HepG2 (cell line): ENCODE measurements at regions not wholly inside any gene's neighbourhood (a gene's known extent, or its start where the extent isn't known, plus 50 kb on each side); places are given as distances from the start of the nearest gene placed in this dataset.

Experiments used
- CHD2 ChIP-seq: IDR thresholded peaks from 2 replicates; pipeline ENCODE4 v1.6.1; 2011; ENCODE audit warnings: low read depth, low read length, improper control_type of control experiment
- DNMT3B ChIP-seq: conservative IDR thresholded peaks from 2 replicates; pipeline ENCODE4 v1.6.1; 2016; ENCODE audit warnings: missing biosample characterization, control low read depth
- ELF4 ChIP-seq: sonication (generic); formaldehyde crosslinking; IDR thresholded peaks from 2 replicates; pipeline ENCODE4 v1.5.0; 2020; ENCODE audit warnings: missing genetic modification reagents, mild to moderate bottlenecking, moderate library complexity, borderline replicate concordance
- JARID2 ChIP-seq: sonication (generic); formaldehyde crosslinking; IDR thresholded peaks from 2 replicates; pipeline ENCODE4 v1.8.1; 2023; ENCODE audit warnings: missing genetic modification reagents, inconsistent platforms; ENCODE audit not compliant: insufficient replicate concordance
- NR1H2 ChIP-seq: sonication (generic); formaldehyde crosslinking; IDR thresholded peaks from 2 replicates; pipeline ENCODE4 v1.8.1; 2022; ENCODE audit warnings: low read depth, missing genetic modification reagents, borderline replicate concordance
- NR2F2 ChIP-seq: IDR thresholded peaks from 2 replicates; pipeline ENCODE4 v1.6.1; 2012; ENCODE audit warnings: low read depth, inconsistent platforms, borderline replicate concordance
- NR2F6 ChIP-seq, 2 experiments: IDR thresholded peaks; 2 replicates each; pipeline ENCODE4 v1.6.1; 2016; ENCODE audit warnings: antibody characterized with exemption in 1 of 2, mild to moderate bottlenecking in 1 of 2
- PRMT3 ChIP-seq: sonication (generic); formaldehyde crosslinking; IDR thresholded peaks from 2 replicates; pipeline ENCODE4 v1.8.1; 2022; ENCODE audit warnings: low read depth, mild to moderate bottlenecking, moderate library complexity, missing genetic modification reagents, borderline replicate concordance
- RCOR2 ChIP-seq: IDR thresholded peaks from 2 replicates; pipeline ENCODE4 v1.6.1; 2016; ENCODE audit warnings: missing biosample characterization, missing genetic modification reagents
- SIX1 ChIP-seq: sonication (generic); formaldehyde crosslinking; IDR thresholded peaks from 2 replicates; pipeline ENCODE4 v1.4.0; 2020; ENCODE audit warnings: missing genetic modification reagents, borderline replicate concordance
- SMC3 ChIP-seq: IDR thresholded peaks from 2 replicates; pipeline ENCODE4 v1.6.1; 2011; ENCODE audit warnings: low read length, improper control_type of control experiment
- TGIF2 ChIP-seq: IDR thresholded peaks from 2 replicates; pipeline ENCODE4 v1.6.1; 2016; ENCODE audit warnings: control low read depth, missing compliant biosample characterization
- TRAFD1 ChIP-seq: sonication (generic); formaldehyde crosslinking; IDR thresholded peaks from 2 replicates; pipeline ENCODE4 v1.5.1; 2020; ENCODE audit warnings: missing genetic modification reagents, mild to moderate bottlenecking, borderline replicate concordance
- ZNF337 ChIP-seq: sonication (generic); formaldehyde crosslinking; IDR thresholded peaks from 2 replicates; pipeline ENCODE4 v1.5.1; 2020; ENCODE audit warnings: missing genetic modification reagents, low read depth, mild to moderate bottlenecking, borderline replicate concordance
- ZNF556 ChIP-seq: sonication (generic); formaldehyde crosslinking; IDR thresholded peaks from 2 replicates; pipeline ENCODE4 v1.4.0; 2020; ENCODE audit warnings: mild to moderate bottlenecking, missing genetic modification reagents, borderline replicate concordance
- ZNF558 ChIP-seq: sonication (generic); formaldehyde crosslinking; IDR thresholded peaks from 2 replicates; pipeline ENCODE4 v1.9.0; 2022; ENCODE audit warnings: mild to moderate bottlenecking, missing genetic modification reagents, borderline replicate concordance
- ZNF788 ChIP-seq: sonication (generic); formaldehyde crosslinking; IDR thresholded peaks from 2 replicates; pipeline ENCODE4 v1.5.0; 2020; ENCODE audit warnings: mild to moderate bottlenecking, missing genetic modification reagents, borderline replicate concordance
- ZSCAN20 ChIP-seq: sonication (generic); formaldehyde crosslinking; IDR thresholded peaks from 2 replicates; pipeline ENCODE4 v1.4.0; 2020; ENCODE audit warnings: missing genetic modification reagents, mild to moderate bottlenecking, borderline replicate concordance
- ZSCAN9 ChIP-seq: IDR thresholded peaks from 2 replicates; pipeline ENCODE4 v1.6.1; 2016; ENCODE audit warnings: borderline replicate concordance
- TF ChIP-seq, protein P1 (sequence below): sonication (generic); formaldehyde crosslinking; IDR thresholded peaks from 2 replicates; pipeline ENCODE4 v1.9.0; 2021; ENCODE audit warnings: missing genetic modification reagents, mild to moderate bottlenecking, borderline replicate concordance
- TF ChIP-seq, protein P2 (sequence below): sonication (generic); formaldehyde crosslinking; IDR thresholded peaks from 2 replicates; pipeline ENCODE4 v1.5.0; 2020; ENCODE audit warnings: mild to moderate bottlenecking, missing genetic modification reagents
- TF ChIP-seq, protein P3 (sequence below): IDR thresholded peaks from 2 replicates; pipeline ENCODE4 v1.6.1; 2016; ENCODE audit warnings: control low read depth
- TF ChIP-seq, protein P4 (sequence below): sonication (generic); formaldehyde crosslinking; IDR thresholded peaks from 2 replicates; pipeline ENCODE4 v1.5.1; 2020; ENCODE audit warnings: missing genetic modification reagents, mild to moderate bottlenecking, borderline replicate concordance

- TF ChIP-seq NR1H2 (CRISPR knock-in tag) (no peak), NR2F2 (peak; percentile 80), ZNF788 (CRISPR knock-in tag) (peak; percentile 24; the same call in 1 of the 2 replicates), ZNF556 (CRISPR knock-in tag) (0 out of 2 replicates have a peak, but pooled peaks have one; percentile 34), CHD2 (no peak), ZNF337 (CRISPR knock-in tag) (no peak), ZSCAN20 (CRISPR knock-in tag) (no peak), ELF4 (CRISPR knock-in tag) (no peak), NR2F6 (IDR thresholded peaks at IDR 0.05) (peak; percentile 93), NR2F6 (CRISPR knock-in tag; IDR thresholded peaks at IDR 0.05) (peak; percentile 96), RCOR2 (CRISPR knock-in tag) (peak; percentile 97), ZSCAN9 (CRISPR knock-in tag) (peak; percentile 50; the same call in 1 of the 2 replicates), TGIF2 (CRISPR knock-in tag) (no peak), JARID2 (no peak), TRAFD1 (CRISPR knock-in tag) (no peak), DNMT3B (CRISPR knock-in tag) (0 out of 2 replicates have a peak, but pooled peaks have one; percentile 26), SMC3 (0 out of 2 replicates have a peak, but pooled peaks have one; percentile 15), SIX1 (CRISPR knock-in tag) (peak; percentile 82), ZNF558 (CRISPR knock-in tag) (no peak), PRMT3 (CRISPR knock-in tag) (no peak)
- TF ChIP-seq, protein P1, sequence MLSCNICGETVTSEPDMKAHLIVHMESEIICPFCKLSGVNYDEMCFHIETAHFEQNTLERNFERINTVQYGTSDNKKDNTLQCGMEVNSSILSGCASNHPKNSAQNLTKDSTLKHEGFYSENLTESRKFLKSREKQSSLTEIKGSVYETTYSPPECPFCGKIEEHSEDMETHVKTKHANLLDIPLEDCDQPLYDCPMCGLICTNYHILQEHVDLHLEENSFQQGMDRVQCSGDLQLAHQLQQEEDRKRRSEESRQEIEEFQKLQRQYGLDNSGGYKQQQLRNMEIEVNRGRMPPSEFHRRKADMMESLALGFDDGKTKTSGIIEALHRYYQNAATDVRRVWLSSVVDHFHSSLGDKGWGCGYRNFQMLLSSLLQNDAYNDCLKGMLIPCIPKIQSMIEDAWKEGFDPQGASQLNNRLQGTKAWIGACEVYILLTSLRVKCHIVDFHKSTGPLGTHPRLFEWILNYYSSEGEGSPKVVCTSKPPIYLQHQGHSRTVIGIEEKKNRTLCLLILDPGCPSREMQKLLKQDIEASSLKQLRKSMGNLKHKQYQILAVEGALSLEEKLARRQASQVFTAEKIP (CRISPR knock-in tag), result no peak
- TF ChIP-seq, protein P2, sequence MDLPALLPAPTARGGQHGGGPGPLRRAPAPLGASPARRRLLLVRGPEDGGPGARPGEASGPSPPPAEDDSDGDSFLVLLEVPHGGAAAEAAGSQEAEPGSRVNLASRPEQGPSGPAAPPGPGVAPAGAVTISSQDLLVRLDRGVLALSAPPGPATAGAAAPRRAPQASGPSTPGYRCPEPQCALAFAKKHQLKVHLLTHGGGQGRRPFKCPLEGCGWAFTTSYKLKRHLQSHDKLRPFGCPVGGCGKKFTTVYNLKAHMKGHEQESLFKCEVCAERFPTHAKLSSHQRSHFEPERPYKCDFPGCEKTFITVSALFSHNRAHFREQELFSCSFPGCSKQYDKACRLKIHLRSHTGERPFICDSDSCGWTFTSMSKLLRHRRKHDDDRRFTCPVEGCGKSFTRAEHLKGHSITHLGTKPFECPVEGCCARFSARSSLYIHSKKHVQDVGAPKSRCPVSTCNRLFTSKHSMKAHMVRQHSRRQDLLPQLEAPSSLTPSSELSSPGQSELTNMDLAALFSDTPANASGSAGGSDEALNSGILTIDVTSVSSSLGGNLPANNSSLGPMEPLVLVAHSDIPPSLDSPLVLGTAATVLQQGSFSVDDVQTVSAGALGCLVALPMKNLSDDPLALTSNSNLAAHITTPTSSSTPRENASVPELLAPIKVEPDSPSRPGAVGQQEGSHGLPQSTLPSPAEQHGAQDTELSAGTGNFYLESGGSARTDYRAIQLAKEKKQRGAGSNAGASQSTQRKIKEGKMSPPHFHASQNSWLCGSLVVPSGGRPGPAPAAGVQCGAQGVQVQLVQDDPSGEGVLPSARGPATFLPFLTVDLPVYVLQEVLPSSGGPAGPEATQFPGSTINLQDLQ, result no peak
- TF ChIP-seq, protein P3, sequence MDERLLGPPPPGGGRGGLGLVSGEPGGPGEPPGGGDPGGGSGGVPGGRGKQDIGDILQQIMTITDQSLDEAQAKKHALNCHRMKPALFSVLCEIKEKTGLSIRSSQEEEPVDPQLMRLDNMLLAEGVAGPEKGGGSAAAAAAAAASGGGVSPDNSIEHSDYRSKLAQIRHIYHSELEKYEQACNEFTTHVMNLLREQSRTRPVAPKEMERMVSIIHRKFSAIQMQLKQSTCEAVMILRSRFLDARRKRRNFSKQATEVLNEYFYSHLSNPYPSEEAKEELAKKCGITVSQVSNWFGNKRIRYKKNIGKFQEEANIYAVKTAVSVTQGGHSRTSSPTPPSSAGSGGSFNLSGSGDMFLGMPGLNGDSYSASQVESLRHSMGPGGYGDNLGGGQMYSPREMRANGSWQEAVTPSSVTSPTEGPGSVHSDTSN, result no peak
- TF ChIP-seq, protein P4, sequence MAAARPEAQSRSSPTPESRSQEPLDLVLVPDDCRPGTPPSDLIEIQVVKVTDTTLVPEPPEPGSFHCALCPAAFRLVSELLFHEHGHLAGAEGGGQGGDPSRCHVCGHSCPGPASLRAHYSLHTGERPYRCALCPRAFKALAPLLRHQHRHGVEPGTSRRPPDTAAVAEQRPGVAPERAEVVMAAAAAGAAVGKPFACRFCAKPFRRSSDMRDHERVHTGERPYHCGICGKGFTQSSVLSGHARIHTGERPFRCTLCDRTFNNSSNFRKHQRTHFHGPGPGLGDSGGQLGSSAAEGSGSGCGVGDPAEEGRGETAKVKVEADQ (CRISPR knock-in tag), result no peak
Measured at GRCh38 chr5:92887254-92887653, 693.8 kb downstream of the NR2F1-AS1 start (continued).
